Upper lobe of left lung (tissue), 4 donors: ENCODE measurements at regions not wholly inside any gene's neighbourhood (a gene's known extent, or its start where the extent isn't known, plus 50 kb on each side); places are given as distances from the start of the nearest gene placed in this dataset.

Experiments used
- CTCF ChIP-seq, 6 experiments: fragments of 450-650 bp in 4 of 6; fragments of 200-600 bp in 2 of 6; sonication (generic) in 2 of 6; IDR thresholded peaks; one replicate each; pipeline ENCODE4 v1.5.1; 2016 to 2019; ENCODE audit warnings: antibody characterized with exemption in 6 of 6
- EP300 ChIP-seq, 4 donors: sonication (generic); formaldehyde crosslinking; IDR thresholded peaks; one replicate each; pipeline ENCODE4 v1.5.1; 2017; ENCODE audit warnings: antibody characterized with exemption in 4 of 4, control low read depth in 2 of 4
- POLR2A ChIP-seq, 4 donors: fragments of 450-650 bp; IDR thresholded peaks; one replicate each; pipeline ENCODE4 v1.5.1; 2016 to 2017; ENCODE audit warnings: antibody characterized with exemption in 4 of 4, mild to moderate bottlenecking in 2 of 4

DNA sequence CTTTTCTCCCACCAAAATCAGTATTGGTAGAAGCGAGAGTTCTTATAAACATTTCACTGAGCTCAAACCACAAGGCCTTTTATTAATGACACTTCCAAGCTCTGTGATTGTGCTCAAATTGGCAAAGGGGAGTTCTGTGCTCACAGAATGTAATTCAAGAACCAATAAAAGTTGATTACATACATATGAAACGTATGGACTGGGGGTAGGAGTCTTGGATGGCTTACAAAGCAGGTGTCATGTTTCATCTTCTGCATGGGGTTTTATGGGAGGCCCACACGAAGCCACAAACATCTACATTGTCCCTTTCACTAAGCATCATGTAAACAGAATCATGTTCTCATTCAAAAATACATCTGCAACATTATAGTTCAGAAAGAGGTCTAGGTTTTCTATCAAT, 828.3 kb downstream of the VRK1 start:
- TF ChIP-seq POLR2A (IDR thresholded peaks at IDR 0.05) (no peak), CTCF (IDR thresholded peaks at IDR 0.05) (no peak), EP300 (IDR thresholded peaks at IDR 0.05) (no peak)
